ENCODE measurements at regions not wholly inside any gene's neighbourhood (a gene's known extent, or its start where the extent isn't known, plus 50 kb on each side); places are given as distances from the start of the nearest gene placed in this dataset.

- Mint-ChIP-seq H3K27ac (no peak overlapping the region), H3K4me3 (no peak overlapping the region), H3K36me3 (peaks cover 0 to 1% (median 0%) of the 10 kb centered on the region in 3 donors), H3K27me3 (peaks cover 0 to 3% (median 0%) of the 10 kb centered on the region in 5 donors), H3K4me1 (no peaks in the 10 kb centered on the region), H3K9me3 (peaks cover 5 to 19% (median 10%) of the 10 kb centered on the region in 9 donors)
- ATAC-seq (no peak), DNase-seq (no peak)
- POLR2A ChIA-PET = no interaction called here
These were observed 346.7 kb upstream of the PRICKLE1 start for GRCh38 chr12:42936260-42936659.

DNA sequence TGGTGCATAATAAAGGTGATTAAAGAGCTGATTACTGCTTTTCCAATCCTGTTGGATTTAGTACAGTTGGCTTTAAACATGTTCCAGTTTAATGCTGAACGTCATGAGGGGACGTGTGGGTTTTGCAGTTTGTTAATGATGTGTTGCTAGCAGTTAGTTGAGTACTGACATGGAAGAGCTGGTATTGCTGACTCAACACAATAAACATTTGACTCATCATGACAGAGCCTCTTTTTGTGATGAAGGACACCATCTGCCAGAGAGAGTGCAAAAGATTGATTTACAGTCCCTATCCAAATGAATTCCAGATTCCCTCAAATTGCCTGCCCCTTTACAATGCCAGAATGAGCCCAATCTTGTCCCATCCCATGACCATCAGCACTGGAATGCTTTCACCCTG lies 346.2 kb upstream of the PRICKLE1 start:
- no peaks in the 10 kb centered on the region for H3K36me3 Mint-ChIP-seq
- POLR2A ChIA-PET = no interaction called here
- no peaks in the 10 kb centered on the region for H3K4me1 Mint-ChIP-seq

DNA sequence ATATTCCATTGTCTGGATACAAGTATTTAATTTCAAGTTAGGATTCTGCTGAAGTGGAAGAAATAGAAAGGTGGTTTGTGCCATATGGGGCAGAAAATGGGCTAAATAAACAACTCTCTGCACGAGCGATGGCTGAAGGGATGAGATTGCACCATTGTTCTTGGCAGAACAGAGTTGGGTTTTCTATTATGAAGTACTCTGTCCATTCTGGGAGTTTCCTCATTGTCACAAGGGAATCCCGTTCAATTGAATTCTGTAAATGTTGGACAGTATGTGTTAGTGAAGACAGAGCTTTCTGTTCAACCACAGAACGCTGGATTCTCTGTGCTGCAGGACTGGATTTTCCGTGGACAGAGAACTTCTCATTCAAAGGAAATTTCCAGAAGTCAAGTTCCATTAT lies 345.5 kb upstream of the PRICKLE1 start:
- Mint-ChIP-seq H3K9me3 (peaks cover 0 to 12% (median 5%) of the 10 kb centered on the region in 9 donors), H3K27ac (no peak overlapping the region), H3K4me1 (no peaks in the 10 kb centered on the region), H3K4me3 (no peak overlapping the region), H3K36me3 (no peaks in the 10 kb centered on the region), H3K27me3 (peaks cover 0 to 3% (median 0%) of the 10 kb centered on the region in 5 donors)
- ATAC-seq = no peak
- POLR2A ChIA-PET = no interaction called here
- DNase-seq = no peak

More for the DNA sequence above, 346.2 kb upstream of the PRICKLE1 start:
- H3K27me3 Mint-ChIP-seq = peaks cover 0 to 3% (median 0%) of the 10 kb centered on the region in 5 donors
- H3K9me3 Mint-ChIP-seq = peaks cover under 1 to 14% (median 10%) of the 10 kb centered on the region in 9 donors
- no peak overlapping the region for H3K4me3 Mint-ChIP-seq
- ATAC-seq = no peak
- H3K27ac Mint-ChIP-seq = no peak overlapping the region
- no peak for DNase-seq

DNA sequence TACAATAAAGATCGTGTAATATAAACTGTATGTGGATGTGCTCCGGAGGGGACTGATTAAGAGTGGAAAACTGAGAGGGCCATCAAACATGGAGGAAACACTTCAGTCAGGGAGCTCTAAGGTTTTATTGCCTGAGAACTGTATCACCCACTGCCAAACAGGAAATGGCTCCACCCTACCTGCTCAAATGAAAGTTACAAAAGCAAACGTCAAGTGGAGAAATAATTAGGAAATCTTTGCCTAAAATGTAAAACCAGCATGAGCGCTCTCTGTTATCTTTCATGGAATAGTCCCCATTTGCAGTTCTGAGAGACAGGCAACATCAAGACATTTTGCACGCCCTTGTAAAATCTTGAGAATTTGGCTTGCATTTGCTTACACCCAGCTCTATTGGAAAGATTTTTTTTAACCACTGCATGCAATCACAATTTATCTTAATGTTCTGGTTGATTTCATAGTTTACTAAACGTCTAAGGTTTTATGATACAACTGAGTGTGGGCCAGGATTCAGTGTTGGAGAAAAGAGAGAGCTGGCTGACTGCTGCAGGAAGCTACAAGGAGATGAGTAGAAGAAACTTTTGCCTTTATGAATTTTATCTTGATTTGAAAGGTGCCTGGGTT lies 344.0 kb upstream of the PRICKLE1 start:
- Mint-ChIP-seq H3K4me3 (no peak overlapping the region), H3K9me3 (peaks cover 0 to 10% (median 2%) of the 10 kb centered on the region in 9 donors), H3K27ac (no peak overlapping the region), H3K36me3 (no peaks in the 10 kb centered on the region), H3K27me3 (peaks cover 0 to 3% (median 0%) of the 10 kb centered on the region in 5 donors), H3K4me1 (no peaks in the 10 kb centered on the region)
- POLR2A ChIA-PET = no interaction called here
- no peak for ATAC-seq
- no peak for DNase-seq

- Mint-ChIP-seq H3K36me3 (no peaks in the 10 kb centered on the region), H3K9me3 (peaks cover 0 to 10% (median 2%) of the 10 kb centered on the region in 9 donors), H3K27me3 (peaks cover 0 to 3% (median 0%) of the 10 kb centered on the region in 5 donors), H3K4me3 (no peak overlapping the region), H3K27ac (no peak overlapping the region), H3K4me1 (no peaks in the 10 kb centered on the region)
- ATAC-seq = no peak
- DNase-seq = no peak
- POLR2A ChIA-PET = no interaction called here
These were observed 343.4 kb upstream of the PRICKLE1 start for GRCh38 chr12:42932936-42933335.

- DNase-seq (no peak), ATAC-seq (no peak)
- POLR2A ChIA-PET = no interaction called here
- Mint-ChIP-seq H3K4me3 (no peak overlapping the region), H3K27me3 (peaks cover 0 to 3% (median 0%) of the 10 kb centered on the region in 5 donors), H3K4me1 (no peaks in the 10 kb centered on the region), H3K27ac (no peak overlapping the region), H3K36me3 (no peaks in the 10 kb centered on the region), H3K9me3 (peaks cover 0 to 9% (median 3%) of the 10 kb centered on the region in 9 donors)
These were observed 336.7 kb upstream of the PRICKLE1 start for GRCh38 chr12:42926232-42926631.

GRCh38 chr12:42924482-42924881 lies 334.9 kb upstream of the PRICKLE1 start:
- no peak overlapping the region for H3K27ac Mint-ChIP-seq
- POLR2A ChIA-PET = no interaction called here
- H3K4me1 Mint-ChIP-seq = no peaks in the 10 kb centered on the region
- no peak overlapping the region for H3K4me3 Mint-ChIP-seq
- ATAC-seq (no peak), DNase-seq (no peak)
- peaks cover 0 to 9% (median 3%) of the 10 kb centered on the region in 9 donors for H3K9me3 Mint-ChIP-seq
- no peaks in the 10 kb centered on the region for H3K36me3 Mint-ChIP-seq
- peaks cover 0 to 3% (median 0%) of the 10 kb centered on the region in 5 donors for H3K27me3 Mint-ChIP-seq

DNA sequence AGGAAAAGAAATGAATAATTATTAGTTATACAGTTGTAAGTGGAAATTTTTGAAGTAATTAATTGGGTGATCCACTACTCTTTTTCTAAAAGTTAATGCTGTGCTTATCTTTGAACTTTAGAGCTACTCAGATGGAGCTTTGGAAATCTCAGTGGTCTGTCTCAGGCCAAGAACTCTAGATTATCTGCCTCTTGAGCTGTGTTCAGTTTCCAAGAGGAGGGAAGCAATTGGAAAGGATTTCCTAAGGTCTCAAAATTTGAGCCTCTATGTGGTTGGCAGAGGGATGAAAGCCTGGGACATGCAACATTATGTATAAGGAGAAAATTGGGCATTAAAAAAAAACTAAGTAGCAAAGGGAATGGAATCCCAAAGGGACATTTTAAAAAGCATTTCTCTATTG lies 334.0 kb upstream of the PRICKLE1 start:
- Mint-ChIP-seq H3K27ac (no peak overlapping the region), H3K36me3 (no peaks in the 10 kb centered on the region), H3K27me3 (peaks cover 0 to 3% (median 0%) of the 10 kb centered on the region in 5 donors), H3K9me3 (peaks cover 0 to 9% (median 3%) of the 10 kb centered on the region in 9 donors), H3K4me3 (no peak overlapping the region), H3K4me1 (no peaks in the 10 kb centered on the region)
- POLR2A ChIA-PET = no interaction called here
- ATAC-seq (no peak), DNase-seq (no peak)

DNA sequence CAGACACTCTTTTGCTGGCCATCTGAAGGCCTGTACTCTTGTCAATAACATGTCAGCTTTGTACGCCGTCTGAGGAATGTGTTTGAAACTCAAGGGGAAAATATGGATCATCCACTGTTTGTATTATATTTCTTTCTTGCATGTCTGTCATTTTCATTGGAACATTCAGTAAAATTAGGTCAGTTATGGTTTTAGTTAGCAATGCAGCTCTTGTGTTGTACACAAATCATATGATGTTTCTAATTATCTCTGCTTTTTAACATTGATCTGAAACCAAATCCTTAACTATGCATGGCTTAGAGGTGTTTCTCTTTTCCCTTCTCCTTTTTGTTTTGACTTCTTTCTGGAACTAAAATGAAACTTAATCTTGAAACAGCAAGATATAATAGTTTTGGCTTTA lies 333.6 kb upstream of the PRICKLE1 start:
- no peaks in the 10 kb centered on the region for H3K36me3 Mint-ChIP-seq
- H3K27me3 Mint-ChIP-seq = peaks cover 0 to 3% (median 0%) of the 10 kb centered on the region in 5 donors
- DNase-seq (no peak), ATAC-seq (no peak)
- H3K9me3 Mint-ChIP-seq = peaks cover 0 to 9% (median 4%) of the 10 kb centered on the region in 9 donors
- POLR2A ChIA-PET = no interaction called here
- no peak overlapping the region for H3K27ac Mint-ChIP-seq
- H3K4me3 Mint-ChIP-seq = no peak overlapping the region
- H3K4me1 Mint-ChIP-seq = no peaks in the 10 kb centered on the region

DNA sequence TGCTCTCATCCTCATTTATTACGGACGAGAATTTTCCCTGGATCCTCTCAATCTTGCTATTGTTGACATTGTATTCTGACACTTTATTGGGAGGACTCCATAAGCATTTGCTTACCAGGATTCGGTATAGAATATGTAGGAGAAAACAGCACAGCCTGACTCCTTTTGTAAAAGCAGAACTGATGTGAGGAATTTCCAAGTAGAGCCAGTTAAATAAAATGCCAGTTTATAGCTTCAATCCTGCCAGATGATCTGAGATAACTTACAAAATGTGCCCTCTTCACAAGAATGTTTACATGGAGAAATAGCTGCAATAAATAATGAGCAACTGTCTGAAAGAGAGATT lies 332.9 kb upstream of the PRICKLE1 start:
- Mint-ChIP-seq H3K27ac (no peak overlapping the region), H3K36me3 (no peaks in the 10 kb centered on the region), H3K27me3 (peaks cover 0 to 3% (median 0%) of the 10 kb centered on the region in 5 donors), H3K9me3 (peaks cover 0 to 9% (median 4%) of the 10 kb centered on the region in 9 donors), H3K4me3 (no peak overlapping the region), H3K4me1 (no peaks in the 10 kb centered on the region)
- POLR2A ChIA-PET = no interaction called here
- no peak for DNase-seq
- no peak for ATAC-seq

DNA sequence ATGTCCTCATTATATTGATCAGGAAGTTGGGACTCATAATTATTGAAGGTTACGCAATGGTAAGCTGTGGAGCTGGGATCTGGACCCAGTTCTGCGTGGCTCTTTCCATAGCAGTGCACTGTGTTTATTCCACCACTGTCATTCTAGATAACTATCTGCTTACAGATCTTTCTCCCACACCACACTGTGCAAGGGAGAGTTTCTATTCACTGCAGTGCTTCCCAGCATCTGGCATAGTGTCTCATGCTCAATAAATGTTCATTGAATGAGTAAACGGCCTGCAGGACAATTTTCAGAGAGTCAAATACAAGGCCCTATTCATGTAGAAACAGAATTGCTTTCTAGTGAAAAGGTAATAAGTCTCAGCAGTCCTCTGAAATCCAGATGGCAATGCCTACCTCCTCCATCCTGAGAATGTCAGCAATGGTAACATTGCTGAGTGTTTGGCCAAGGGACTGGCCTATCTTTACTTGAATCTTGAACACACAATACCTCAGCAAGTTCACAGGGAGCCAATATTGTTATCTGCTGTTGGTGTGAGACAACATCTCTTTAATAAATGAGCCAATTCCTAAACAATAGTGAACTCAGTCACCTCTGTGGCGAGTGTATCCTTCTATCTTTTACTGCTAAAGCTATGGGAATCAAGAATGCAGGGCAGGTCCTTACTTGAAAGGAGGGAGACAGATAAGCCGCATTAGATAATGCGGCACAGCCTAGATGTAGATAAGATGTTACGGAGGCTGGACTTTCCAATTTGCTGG lies 332.4 kb upstream of the PRICKLE1 start:
- Mint-ChIP-seq H3K4me1 (no peaks in the 10 kb centered on the region), H3K27me3 (peaks cover 0 to 3% (median 0%) of the 10 kb centered on the region in 5 donors), H3K27ac (no peak overlapping the region), H3K4me3 (no peak overlapping the region), H3K36me3 (no peaks in the 10 kb centered on the region), H3K9me3 (peaks cover 0 to 9% (median 4%) of the 10 kb centered on the region in 9 donors)
- POLR2A ChIA-PET = no interaction called here
- no peak for ATAC-seq
- no peak for DNase-seq

DNA sequence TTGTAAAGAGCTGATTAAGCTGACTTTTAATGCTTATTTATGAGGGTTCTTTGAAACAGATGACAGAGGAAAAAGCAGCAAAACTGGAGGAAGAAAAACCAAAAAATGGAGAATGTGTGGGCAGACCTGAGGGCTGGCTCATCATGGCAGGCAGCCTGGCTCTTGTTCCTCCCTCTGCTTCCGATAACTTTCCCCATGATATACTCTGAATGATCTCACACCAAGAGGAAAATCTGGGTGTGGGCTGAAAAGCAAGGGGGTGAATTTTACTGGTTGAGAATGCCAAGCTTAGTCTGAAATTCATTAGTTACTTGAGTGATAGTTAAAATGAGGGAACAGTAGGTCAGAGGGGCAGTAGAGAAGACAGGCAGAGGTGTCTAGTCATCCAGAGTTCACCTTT lies 330.1 kb upstream of the PRICKLE1 start:
- no peak for ATAC-seq
- POLR2A ChIA-PET = no interaction called here
- DNase-seq = no peak
- Mint-ChIP-seq H3K27me3 (peaks cover 0 to 6% (median under 1%) of the 10 kb centered on the region in 5 donors), H3K36me3 (no peaks in the 10 kb centered on the region), H3K27ac (no peak overlapping the region), H3K9me3 (peaks cover 0 to 11% (median 2%) of the 10 kb centered on the region in 9 donors), H3K4me3 (no peak overlapping the region), H3K4me1 (no peaks in the 10 kb centered on the region)

GRCh38 chr12:42918443-42918842 lies 328.9 kb upstream of the PRICKLE1 start:
- Mint-ChIP-seq H3K4me1 (no peaks in the 10 kb centered on the region), H3K27ac (no peak overlapping the region), H3K36me3 (no peaks in the 10 kb centered on the region), H3K4me3 (no peak overlapping the region), H3K9me3 (peaks cover 0 to 12% (median 2%) of the 10 kb centered on the region in 9 donors), H3K27me3 (peaks cover 0 to 7% (median 0%) of the 10 kb centered on the region in 5 donors)
- no peak for ATAC-seq
- no peak for DNase-seq
- POLR2A ChIA-PET = no interaction called here

All from naive thymus-derived CD8-positive, alpha-beta T cell (primary cell).